HCT116 (cell line): ENCODE measurements at regions not wholly inside any gene's neighbourhood (a gene's known extent, or its start where the extent isn't known, plus 50 kb on each side); places are given as distances from the start of the nearest gene placed in this dataset.

Source experiments
- ATAC-seq: fragments of 200-7000 bp; cut with Tn5 transposase; 2 replicates; pipeline ENCODE4 v1.9.1; 2020; ENCODE audit warnings: mild to moderate bottlenecking, moderate library complexity
- BruUV-seq: library from RNA; stranded (reverse); fragments of 400-500 nt; replicated peaks from 2 replicates; lab custom pipeline; 2021; lab: Mats Ljungman, UMichigan
- CTCF ChIA-PET: fragments of 300-600 bp; sonication (Branson Sonifier 250); formaldehyde crosslinking; loops from one replicate; lab custom pipeline; 2021; ENCODE audit warnings: antibody characterized with exemption; lab: Charles Lee
- POLR2A ChIA-PET: fragments of 300-600, 350-600 bp; sonication (Branson Sonifier 250); formaldehyde crosslinking; loops from one replicate; lab custom pipeline; 2021; ENCODE audit warnings: antibody characterized with exemption; lab: Charles Lee
- RAD21 ChIA-PET, 2 experiments: fragments of 300-600 bp; sonication (Branson Sonifier 250); formaldehyde crosslinking; loops; one replicate each; lab custom pipeline; 2023; ENCODE audit warnings: low total read pairs in 2 of 2; ENCODE audit not compliant: uncharacterized antibody in 2 of 2, unreplicated experiment in 2 of 2, low non-redundant PET in 1 of 2; lab: Charles Lee
- DNase-seq: peaks from one replicate; pipeline ENCODE4 v3.0.0-alpha.2; 2010; ENCODE audit warnings: low read depth, low spot score
- H2AFZ ChIP-seq: fragments of 200-600 bp; shearing (Covaris generic), sonication (generic); 2 replicates; pipeline ENCODE4 v1.6.1; 2017; ENCODE audit warnings: low read depth, mixed run types, mixed read lengths, antibody characterized with exemption, low read length; ENCODE audit not compliant: poor library complexity, severe bottlenecking
- H3K27ac ChIP-seq: 2 replicates; pipeline ENCODE4 v1.5.1; 2012; ENCODE audit warnings: low read depth, low read length
- H3K27me3 ChIP-seq: fragments of 200-600 bp; sonication (generic); 2 replicates; pipeline ENCODE4 v1.6.1; 2016; ENCODE audit warnings: mixed run types, low read length, mixed read lengths; ENCODE audit not compliant: insufficient read depth
- H3K36me3 ChIP-seq, 2 experiments: fragments of 200-500 bp in 1 of 2; fragments of 200-600 bp in 1 of 2; sonication (Bioruptor generic) in 1 of 2; sonication (generic) in 1 of 2; 2 replicates each; pipeline versions ENCODE4 v1.5.1 to v1.6.1; 2014 to 2016; ENCODE audit warnings: low read length in 2 of 2, inconsistent platforms in 1 of 2, mixed read lengths in 1 of 2, mixed run types in 1 of 2; ENCODE audit not compliant: insufficient read depth in 2 of 2, control insufficient read depth in 1 of 2
- H3K4me1 ChIP-seq, 2 experiments: fragments of 200-600 bp in 1 of 2; sonication (generic) in 1 of 2; 2 replicates each; pipeline versions ENCODE4 v1.5.1 to v1.6.1; 2012 to 2017; ENCODE audit warnings: low read length in 2 of 2, inconsistent platforms in 1 of 2, mild to moderate bottlenecking in 1 of 2, mixed read lengths in 1 of 2, mixed run types in 1 of 2, moderate library complexity in 1 of 2; ENCODE audit not compliant: insufficient read depth in 2 of 2, control insufficient read depth in 1 of 2
- H3K4me2 ChIP-seq: fragments of 200-600 bp; sonication (generic); 2 replicates; pipeline ENCODE4 v1.6.1; 2017; ENCODE audit warnings: mixed run types, low read length, mixed read lengths
- H3K4me3 ChIP-seq, 2 experiments: fragments of 200-600 bp in 1 of 2; sonication (generic) in 1 of 2; replicated peaks in 1 of 2; 2 replicates each; pipeline ENCODE4 v1.5.1; 2011 to 2016; ENCODE audit warnings: low read length in 2 of 2, control low read depth in 1 of 2, low read depth in 1 of 2, mild to moderate bottlenecking in 1 of 2, mixed read lengths in 1 of 2, mixed run types in 1 of 2
- H3K79me2 ChIP-seq: fragments of 200-600 bp; sonication (generic); 2 replicates; pipeline ENCODE4 v1.6.1; 2017; ENCODE audit warnings: mild to moderate bottlenecking, mixed run types, low read length, moderate library complexity, mixed read lengths; ENCODE audit not compliant: insufficient read depth
- H3K9ac ChIP-seq: fragments of 200-600 bp; sonication (generic); 2 replicates; pipeline ENCODE4 v1.6.1; 2016; ENCODE audit warnings: low read length, mixed read lengths
- H3K9me2 ChIP-seq: fragments of 200-600 bp; sonication (generic), shearing (Covaris generic); 2 replicates; pipeline ENCODE4 v1.6.1; 2017; ENCODE audit warnings: mixed run types, mild to moderate bottlenecking, moderate library complexity; ENCODE audit not compliant: insufficient read depth
- H3K9me3 ChIP-seq, 2 experiments: fragments of 200-500 bp in 1 of 2; fragments of 200-600 bp in 1 of 2; sonication (Bioruptor generic) in 1 of 2; sonication (generic) in 1 of 2; 2 replicates each; pipeline ENCODE4 v1.6.1; 2014 to 2017; ENCODE audit warnings: low read length in 2 of 2, mixed read lengths in 2 of 2, inconsistent platforms in 1 of 2, low read depth in 1 of 2, mild to moderate bottlenecking in 1 of 2, mixed run types in 1 of 2, moderate library complexity in 1 of 2; ENCODE audit not compliant: control insufficient read depth in 1 of 2, insufficient read depth in 1 of 2
- H4K20me1 ChIP-seq: fragments of 200-600 bp; sonication (generic), shearing (Covaris generic); 2 replicates; pipeline ENCODE4 v1.6.1; 2017; ENCODE audit warnings: mixed run types, mild to moderate bottlenecking, moderate library complexity; ENCODE audit not compliant: insufficient read depth
- CBX3 ChIP-seq: IDR thresholded peaks from 2 replicates; pipeline ENCODE4 v1.6.1; 2012; ENCODE audit warnings: low read depth
- CEBPB ChIP-seq: IDR thresholded peaks from 2 replicates; pipeline ENCODE4 v1.6.1; 2012; ENCODE audit warnings: low read depth
- CTCF ChIP-seq, 3 experiments: fragments of 200-600 bp in 1 of 3; sonication (generic) in 1 of 3; IDR thresholded peaks in 2 of 3; conservative IDR thresholded peaks in 1 of 3; 2 replicates each; pipeline ENCODE4 v1.5.1; 2012 to 2017; ENCODE audit warnings: low read depth in 2 of 3, low read length in 2 of 3, antibody characterized with exemption in 1 of 3, borderline replicate concordance in 1 of 3, control low read depth in 1 of 3, mild to moderate bottlenecking in 1 of 3, mixed read lengths in 1 of 3, mixed run types in 1 of 3, moderate library complexity in 1 of 3; ENCODE audit not compliant: insufficient read depth in 1 of 3
- EGR1 ChIP-seq: IDR thresholded peaks from 2 replicates; pipeline ENCODE4 v1.6.1; 2012; ENCODE audit warnings: low read depth
- JUND ChIP-seq: IDR thresholded peaks from 2 replicates; pipeline ENCODE4 v1.6.1; 2012
- RAD21 ChIP-seq: IDR thresholded peaks from 2 replicates; pipeline ENCODE4 v1.6.1; 2012; ENCODE audit warnings: low read depth, mild to moderate bottlenecking
- SIN3A ChIP-seq: IDR thresholded peaks from 2 replicates; pipeline ENCODE4 v1.6.1; 2012; ENCODE audit warnings: low read depth
- SP1 ChIP-seq: IDR thresholded peaks from 2 replicates; pipeline ENCODE4 v1.6.1; 2012; ENCODE audit warnings: low read depth
- YY1 ChIP-seq: IDR thresholded peaks from 2 replicates; pipeline ENCODE4 v1.6.1; 2011; ENCODE audit warnings: low read length, low read depth, moderate library complexity, mild to moderate bottlenecking; ENCODE audit not compliant: insufficient replicate concordance; ENCODE audit errors: extremely low read depth
- ZBTB33 ChIP-seq: IDR thresholded peaks from 2 replicates; pipeline ENCODE4 v1.6.1; 2011; ENCODE audit warnings: mild to moderate bottlenecking, low read length, moderate library complexity; ENCODE audit not compliant: insufficient replicate concordance; ENCODE audit errors: extremely low read depth
- ZFX ChIP-seq: fragments of 450-650 bp; IDR thresholded peaks from 2 replicates; pipeline ENCODE4 v1.6.1; 2017
- ZNF274 ChIP-seq: fragments of 200-500 bp; sonication (Bioruptor generic); IDR thresholded peaks from 2 replicates; pipeline ENCODE4 v1.6.1; 2014; ENCODE audit warnings: mild to moderate bottlenecking, low read depth, low read length, inconsistent platforms
- intact Hi-C: fragments of 100-400 bp; cut with micrococcal nuclease; formaldehyde crosslinking; loops from 2 replicates; pipeline ENCODE4 v1.10.0; 2022

GRCh38 chr20:51137461-51137860, 114.6 kb upstream of the KCNG1 start:
- CTCF ChIA-PET: no interaction called here
- no peak for ATAC-seq
- Histone ChIP-seq H3K36me3 (no peaks in the 10 kb centered on the region), H3K9me2 (no peaks in the 10 kb centered on the region), H3K4me3 (no peak overlapping the region), H3K4me2 (no peak overlapping the region), H3K27me3 (no peaks in the 10 kb centered on the region), H2AFZ (no peak overlapping the region), H3K4me1 (no peaks in the 10 kb centered on the region), H3K79me2 (no peaks in the 10 kb centered on the region), H3K9me3 (no peaks in the 10 kb centered on the region), H3K27ac (no peak overlapping the region), H3K9ac (no peak overlapping the region), H4K20me1 (no peaks in the 10 kb centered on the region)
- POLR2A ChIA-PET: no interaction called here
- intact Hi-C loops: no loop called here
- RAD21 ChIA-PET: no interaction called here
- BruUV-seq: no TSS peak
- DNase-seq: no peak
- TF ChIP-seq CEBPB (no peak), SP1 (no peak), ZBTB33 (no peak), EGR1 (no peak), ZFX (no peak), JUND (no peak), SIN3A (no peak), CTCF (IDR thresholded peaks at IDR 0.05 in 2 of 3, conservative IDR thresholded peaks at IDR 0.05 in 1 of 3; ENCODE audit: borderline replicate concordance in 1 of 3, insufficient read depth in 1 of 3, low read depth in 2 of 3, low read length in 2 of 3) (no peak), RAD21 (no peak), YY1 (no peak), ZNF274 (no peak), CBX3 (no peak)
